ENCODE measurements at regions not wholly inside any gene's neighbourhood (a gene's known extent, or its start where the extent isn't known, plus 50 kb on each side); places are given as distances from the start of the nearest gene placed in this dataset.
"Not testable (repeated sequence)": the region's sequence is repeated elsewhere in the genome, so short reads cannot be mapped to it uniquely, and the experiment has no call there.

DNA sequence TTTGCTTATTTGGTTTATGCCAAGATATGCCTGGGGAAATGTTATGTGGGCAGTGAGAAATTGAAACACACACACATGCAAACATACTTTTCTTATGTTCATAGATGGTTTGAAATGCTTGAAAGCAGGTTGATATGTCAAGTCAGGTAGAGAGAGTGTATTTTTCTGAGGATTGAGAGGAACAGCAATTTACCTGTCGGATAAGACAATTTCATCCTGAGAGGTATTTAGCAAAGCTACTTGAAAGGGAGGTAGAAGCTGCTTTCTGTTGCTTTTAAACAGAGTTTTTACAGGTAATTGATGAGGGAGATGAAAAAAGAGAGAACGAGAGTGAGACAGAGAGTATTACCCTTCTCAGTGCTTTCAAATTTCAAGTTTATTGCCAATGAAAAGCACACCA, 854.3 kb downstream of the CDH8 start:
- DNase-seq (ENCODE audit: low read depth in 2 of 2): no peak

DNA sequence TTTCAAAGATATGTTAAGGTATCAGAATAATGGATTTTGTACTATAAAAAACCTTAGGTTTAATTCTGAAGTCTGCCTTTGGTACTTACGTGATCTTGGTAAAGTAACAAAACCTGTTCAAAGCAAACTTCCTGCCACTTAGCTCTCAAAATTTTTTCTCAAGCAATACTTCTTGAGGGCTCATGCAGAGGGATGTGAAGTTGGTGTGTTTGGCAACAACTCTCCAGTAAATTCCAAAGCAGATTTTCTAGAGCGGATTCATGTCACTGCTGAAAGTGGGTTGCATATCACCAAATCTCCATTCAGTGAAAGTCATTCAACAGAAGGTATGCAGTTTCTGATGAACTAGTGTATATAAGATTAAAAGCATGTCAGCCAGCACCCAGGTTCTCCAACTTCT, 856.7 kb downstream of the CDH8 start:
- no peak for DNase-seq (ENCODE audit: low read depth in 2 of 2)

DNA sequence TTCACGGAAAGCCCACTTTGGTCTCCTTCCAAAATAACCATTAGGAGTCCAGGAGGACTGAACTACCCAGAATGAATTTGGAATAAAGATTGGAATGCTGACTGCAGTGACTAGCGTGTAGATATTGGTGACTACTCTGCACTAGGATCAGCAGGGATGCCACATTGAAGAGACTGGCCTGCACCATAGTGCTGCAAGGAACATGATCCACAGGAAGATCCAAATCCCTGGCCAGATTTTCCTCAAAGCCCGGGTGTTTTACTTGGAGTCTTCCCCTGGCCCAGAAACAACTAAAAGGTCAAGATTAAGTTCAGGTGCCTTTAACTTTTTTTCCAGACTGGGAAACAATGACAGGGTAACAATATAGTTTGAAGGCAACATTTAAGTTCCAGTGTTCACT, 870.4 kb downstream of the CDH8 start:
- DNase-seq (ENCODE audit: low read depth in 2 of 2): no peak

DNA sequence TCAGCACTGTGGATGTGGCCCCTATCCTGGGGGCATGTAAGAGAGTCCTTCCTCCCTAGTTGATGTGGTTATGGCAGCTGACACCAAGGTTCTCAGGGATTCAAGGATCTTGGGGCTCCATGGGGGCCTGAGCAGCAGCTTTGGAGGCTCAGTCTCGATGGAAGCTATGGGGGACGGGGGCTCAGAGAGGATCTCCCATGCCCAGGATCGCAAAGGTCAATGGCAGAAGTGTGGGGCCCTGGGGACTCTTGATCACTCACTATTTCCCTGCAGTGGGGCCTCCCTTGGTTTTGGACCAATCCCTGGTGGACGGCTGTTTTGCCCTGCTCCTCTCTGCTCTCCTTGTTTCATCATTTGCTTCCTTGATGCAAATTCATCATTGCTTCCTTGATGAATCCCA, 885.9 kb downstream of the CDH8 start:
- no peak for DNase-seq (ENCODE audit: low read depth in 2 of 2)

DNA sequence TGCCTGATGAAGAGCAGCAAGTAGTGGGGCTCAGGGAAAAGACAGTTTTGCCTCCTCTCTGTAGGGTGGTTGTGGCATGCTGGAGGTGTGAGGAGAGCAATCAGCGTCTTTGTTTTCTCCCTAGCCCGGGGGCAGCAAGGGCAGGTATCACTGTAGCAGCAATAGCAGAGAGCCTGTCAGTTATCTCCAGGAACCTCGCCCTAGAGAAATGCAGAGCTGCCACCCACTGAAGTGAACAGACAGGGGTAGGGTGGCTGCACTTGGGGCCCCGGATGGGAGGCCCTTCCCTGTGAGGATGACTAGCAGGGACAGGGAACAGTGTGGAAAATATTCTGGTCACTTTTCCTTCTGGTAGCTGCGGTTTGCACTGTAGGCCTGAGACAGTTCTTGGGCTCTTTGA, 886.5 kb downstream of the CDH8 start:
- no peak for DNase-seq (ENCODE audit: low read depth in 2 of 2)

DNA sequence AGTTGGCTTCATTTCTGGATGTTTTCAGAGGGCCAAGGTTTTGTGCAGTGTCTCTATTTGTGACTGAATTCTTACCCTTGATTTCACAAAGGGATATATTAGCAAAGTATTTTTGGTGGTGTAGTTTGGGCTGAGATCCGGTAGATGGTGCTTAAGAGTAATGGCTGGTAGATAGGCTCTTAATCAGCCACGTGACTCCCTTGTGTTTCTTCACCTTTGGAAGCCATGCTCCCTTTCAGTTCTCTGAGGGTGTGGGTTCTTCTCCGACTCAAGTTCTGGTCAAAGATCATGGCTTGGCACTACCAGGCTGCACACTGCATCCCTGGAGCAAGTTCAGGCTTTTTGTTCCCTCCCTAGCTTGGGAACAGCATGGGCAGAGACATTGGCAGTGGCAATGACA, 887.3 kb downstream of the CDH8 start:
- no peak for DNase-seq (ENCODE audit: low read depth in 2 of 2)

DNA sequence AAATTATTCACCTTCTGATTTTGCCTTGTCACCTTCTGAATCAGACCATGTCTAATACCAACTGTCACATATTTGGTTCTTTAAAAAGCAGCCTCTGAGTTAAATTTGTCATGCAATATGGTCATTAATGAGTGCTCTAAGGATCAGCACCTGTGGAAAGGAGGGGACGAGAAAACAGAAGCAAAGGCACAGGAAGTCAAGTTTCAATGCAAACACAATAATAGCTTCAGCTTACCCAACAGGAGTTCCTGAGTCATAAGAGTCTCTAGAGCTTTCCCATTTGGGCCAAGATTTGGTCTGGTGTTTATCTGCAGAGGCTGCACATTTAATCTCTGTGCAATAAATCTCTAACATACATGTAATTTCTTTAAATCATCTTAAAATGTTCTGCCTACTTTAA, 889.8 kb downstream of the CDH8 start:
- DNase-seq (ENCODE audit: low read depth in 2 of 2): no peak

DNA sequence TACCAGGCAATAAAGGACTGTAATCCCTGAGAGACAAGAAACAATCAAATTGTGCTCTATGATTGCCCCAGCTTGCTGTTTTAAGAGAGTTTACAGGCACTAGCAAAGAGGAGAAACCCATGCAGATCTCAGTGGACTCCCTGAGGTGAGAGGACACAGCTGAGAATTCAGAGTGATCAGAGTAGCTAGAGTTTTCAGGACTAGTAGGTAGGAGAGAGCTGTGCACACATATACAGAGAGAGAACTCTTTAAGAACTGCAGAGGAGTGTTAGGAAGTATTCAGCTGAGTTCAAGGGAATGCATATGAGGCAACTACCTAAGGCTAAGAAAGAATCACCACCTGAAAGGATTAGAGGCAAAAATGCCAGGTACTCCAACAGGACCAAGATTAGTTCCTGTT, 904.8 kb downstream of the CDH8 start:
- no peak for DNase-seq (ENCODE audit: low read depth in 2 of 2)

DNA sequence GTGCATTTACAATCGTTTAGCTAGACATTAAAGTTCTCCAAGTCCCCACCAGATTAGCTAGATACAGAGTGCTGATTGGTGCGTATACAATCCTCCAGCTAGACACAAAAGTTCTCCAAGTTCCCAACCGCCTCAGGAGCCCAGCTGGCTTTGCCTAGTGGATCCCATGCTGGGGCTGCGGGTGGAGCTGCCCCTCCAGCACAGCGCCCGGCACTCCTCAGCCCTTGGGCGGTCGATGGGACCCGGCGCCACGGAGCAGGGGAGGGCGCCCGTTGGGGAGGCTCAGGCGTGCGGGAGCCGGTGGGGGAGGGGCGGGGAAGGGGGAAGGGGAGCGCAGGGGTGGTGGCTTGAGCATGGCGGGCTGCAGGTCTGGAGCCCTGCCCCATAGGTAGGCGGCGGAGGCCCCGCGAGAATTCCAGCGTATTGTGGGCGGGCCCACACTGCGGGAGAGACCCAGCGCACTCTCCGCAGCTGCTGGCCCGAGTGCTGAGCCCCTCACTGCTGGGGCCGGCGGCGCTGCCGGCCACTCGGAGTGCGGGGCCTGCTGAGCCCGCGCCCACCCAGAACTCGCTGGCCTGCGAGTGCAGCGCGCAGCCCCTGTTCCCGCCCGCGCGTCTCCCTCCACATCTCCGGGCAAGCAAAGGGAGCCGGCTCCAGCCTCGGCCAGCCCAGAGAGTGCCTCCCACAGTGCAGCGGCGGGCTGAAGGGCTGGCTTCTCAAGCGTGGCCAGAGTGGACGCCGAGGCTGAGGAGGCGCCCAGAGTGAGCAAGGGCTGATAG, 907.5 kb downstream of the CDH8 start:
- DNase-seq (ENCODE audit: low read depth in 2 of 2): no peak

DNA sequence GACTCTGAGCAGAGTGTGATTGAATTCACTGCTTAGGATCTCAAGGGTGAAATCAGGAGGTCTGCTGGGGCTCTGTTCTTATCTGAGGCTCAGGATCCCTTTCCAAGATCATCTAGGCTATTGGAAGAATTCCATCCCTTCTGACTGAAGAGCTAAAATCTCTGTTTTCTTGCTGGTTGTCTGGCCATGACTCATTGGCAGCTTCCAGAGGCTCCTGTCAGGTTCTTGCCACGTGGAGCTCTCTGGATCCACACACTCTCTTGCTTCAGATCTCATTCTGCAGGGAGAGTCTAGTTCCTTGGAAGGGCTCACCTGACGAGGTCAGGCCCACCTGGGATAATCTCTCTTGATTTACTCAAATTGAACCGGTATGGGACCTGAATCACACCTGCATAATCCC, 930.7 kb downstream of the CDH8 start:
- no peak for DNase-seq (ENCODE audit: low read depth in 2 of 2)

DNA sequence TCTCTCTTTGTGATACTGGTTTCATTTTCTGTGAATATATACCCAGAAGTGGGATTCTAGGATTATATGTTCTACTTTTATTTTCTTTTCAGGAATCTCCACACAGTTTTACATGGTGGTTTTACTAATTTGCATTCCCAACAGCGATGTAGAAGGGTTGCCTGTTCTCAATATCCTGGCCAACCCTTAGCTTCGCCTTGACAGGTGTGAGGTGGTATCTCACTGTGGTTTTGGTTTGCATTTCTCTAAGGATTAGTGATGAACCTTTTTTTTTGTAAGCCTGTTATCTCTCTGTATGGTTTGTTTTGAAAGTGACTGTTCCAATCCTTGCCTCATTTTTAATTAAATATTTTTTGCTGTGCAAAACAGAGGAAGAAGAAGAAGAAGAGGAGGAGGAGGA, 937.7 kb downstream of the CDH8 start:
- DNase-seq (ENCODE audit: low read depth in 2 of 2): no peak

DNA sequence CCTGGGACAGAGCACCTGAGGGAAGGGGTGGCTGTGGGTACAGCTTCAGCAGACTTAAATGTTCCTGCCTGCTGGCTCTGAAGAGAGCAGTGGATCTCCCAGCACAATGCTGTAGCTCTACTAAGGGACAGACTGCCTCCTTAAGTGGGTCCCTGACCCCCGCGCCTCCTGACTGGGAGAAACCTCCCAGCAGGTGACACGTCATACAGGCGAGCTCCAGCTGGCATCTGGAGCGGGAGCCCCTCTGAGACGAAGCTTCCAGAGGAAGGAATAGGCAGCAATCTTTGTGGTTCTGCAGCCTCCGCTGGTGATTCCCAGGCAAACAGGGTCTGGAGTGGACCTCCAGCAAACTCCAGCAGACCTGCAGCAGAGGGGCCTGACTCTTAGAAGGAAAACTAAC, 944.9 kb downstream of the CDH8 start:
- not testable (repeated sequence) for DNase-seq (ENCODE audit: low read depth in 2 of 2)

DNA sequence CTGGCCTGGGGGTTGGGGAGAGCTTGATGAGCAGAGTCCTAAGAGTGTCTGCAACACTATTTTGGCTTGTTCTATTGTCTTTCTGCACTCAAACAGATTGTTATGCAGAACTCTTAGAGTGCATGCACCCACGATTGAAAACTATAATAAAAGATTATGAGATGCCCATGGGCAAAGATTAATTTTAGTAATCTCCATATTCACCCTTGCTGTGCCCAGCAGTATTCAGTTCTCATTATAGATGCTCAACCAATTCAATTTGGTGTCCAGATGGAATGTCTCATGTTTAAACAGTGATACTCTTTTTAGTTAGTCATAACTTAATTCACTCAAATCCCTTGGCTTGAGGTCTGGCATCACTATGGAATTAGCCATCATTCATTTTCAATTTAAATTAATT, 952.5 kb downstream of the CDH8 start:
- DNase-seq (ENCODE audit: low read depth in 2 of 2): no peak

DNA sequence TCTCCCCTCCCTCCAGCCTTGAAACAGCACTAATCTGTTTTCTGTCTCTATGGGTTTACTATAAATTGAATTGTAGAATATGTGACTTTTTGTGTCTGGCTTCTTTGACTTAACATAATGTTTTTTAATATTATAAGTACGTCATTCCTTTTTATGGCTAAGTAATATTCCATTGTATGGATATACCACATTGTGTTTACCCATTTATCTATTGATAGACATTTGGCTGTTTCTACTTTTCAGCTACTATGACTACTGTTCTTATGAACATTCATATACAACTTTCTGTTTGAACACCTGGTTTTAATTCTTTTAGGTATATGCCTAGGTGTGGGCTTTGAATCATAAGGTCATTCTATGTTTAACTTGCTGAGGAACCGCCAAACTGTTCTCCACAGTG, 961.9 kb downstream of the CDH8 start:
- no peak for DNase-seq (ENCODE audit: low read depth in 2 of 2)

DNA sequence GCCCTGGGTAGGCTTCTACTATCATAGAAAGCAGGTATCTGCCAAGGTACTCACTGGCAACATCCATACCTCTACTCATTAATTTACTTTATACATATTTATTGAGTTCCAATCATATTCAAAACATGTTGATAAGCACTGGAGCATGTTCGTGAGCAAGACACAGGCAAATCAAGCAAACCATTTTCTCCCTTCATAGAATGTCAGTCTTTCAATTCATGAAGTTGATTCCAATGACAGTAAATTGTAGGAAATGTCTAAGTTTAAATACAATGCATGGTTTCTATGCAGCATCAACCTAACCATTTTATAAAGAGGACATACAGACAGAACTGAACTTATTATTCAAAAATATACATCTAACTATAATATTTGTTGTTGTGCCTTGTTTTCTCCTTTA, 978.6 kb downstream of the CDH8 start:
- DNase-seq (ENCODE audit: low read depth in 2 of 2): no peak

DNA sequence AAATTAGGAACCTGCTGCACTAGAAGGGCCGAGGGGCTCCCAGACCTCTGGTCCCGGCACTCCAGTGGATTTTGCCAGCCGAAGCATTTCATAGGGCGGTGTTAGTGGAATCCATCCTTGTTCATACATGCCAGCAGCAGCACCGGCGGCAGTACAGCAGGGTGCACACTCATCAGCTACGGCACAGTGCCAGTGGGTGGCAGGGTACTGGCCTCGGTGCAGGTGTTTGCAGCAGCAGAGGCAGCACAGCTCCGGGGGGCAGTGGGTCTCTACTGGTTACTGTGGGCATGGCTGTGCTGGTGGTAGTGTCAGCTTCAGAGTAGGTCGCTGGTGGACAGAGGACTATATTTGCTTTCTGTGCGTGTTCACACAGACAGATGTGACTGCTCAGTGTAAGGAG, 985.7 kb downstream of the CDH8 start:
- no peak for DNase-seq (ENCODE audit: low read depth in 2 of 2)

DNA sequence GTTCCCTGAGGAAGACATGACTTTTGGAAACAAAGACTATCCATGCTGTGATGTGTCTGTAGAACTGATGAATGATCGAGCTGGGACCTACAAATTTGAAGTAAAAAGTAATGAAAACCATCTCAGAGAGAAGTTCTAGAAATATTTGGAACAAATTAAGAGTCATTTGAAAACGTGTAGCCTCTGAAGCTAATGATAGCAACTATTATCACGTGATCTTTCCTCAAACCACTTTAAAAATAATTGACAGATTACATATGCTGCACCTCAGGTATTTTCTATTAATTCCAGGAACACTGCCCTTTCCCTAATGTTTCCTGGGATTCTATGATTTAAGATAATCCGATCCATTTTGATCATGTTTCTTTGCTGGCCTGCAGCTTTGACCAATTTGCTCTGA, 990.3 kb downstream of the CDH8 start:
- no peak for DNase-seq (ENCODE audit: low read depth in 2 of 2)

DNA sequence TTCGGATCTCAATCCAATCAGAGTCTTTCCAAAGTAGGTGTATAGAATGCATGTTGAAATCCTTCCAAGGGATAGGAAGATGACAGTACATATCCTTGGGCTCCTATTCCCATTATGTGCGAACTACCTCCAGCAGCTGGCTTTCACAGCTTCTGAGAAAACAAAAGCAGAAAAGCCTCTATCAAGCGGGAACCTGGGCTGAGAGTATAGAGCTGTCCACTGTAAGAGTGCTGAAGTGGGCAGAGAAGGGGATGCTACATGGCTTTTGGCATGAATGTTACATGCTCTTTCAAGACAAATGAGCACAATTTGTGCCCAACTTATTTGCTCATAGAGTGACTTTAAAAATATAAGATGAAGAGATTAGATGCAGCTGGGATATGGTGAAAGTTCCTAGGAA, 993.5 kb downstream of the CDH8 start:
- no peak for DNase-seq (ENCODE audit: low read depth in 2 of 2)

DNA sequence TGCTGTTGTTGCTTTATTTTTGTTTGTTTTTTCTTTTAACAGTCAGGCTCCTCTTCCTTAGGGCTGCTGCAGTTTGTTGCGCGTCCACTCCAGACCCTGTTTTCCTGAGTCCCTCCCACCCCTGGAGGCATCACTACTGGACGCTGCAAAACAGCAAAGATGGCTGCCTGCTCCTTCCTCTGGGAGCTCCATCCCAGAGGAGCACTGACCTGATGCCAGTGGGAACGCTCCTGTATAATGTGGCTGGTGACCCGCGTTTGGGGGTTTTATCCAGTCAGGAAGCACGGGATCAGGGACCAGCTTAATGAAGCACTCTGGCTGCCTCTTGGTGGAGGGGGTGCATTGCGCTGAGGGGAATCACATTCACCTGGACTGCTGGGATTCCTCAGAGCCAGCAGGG, 1005.6 kb downstream of the CDH8 start:
- no peak for DNase-seq (ENCODE audit: low read depth in 2 of 2)

DNA sequence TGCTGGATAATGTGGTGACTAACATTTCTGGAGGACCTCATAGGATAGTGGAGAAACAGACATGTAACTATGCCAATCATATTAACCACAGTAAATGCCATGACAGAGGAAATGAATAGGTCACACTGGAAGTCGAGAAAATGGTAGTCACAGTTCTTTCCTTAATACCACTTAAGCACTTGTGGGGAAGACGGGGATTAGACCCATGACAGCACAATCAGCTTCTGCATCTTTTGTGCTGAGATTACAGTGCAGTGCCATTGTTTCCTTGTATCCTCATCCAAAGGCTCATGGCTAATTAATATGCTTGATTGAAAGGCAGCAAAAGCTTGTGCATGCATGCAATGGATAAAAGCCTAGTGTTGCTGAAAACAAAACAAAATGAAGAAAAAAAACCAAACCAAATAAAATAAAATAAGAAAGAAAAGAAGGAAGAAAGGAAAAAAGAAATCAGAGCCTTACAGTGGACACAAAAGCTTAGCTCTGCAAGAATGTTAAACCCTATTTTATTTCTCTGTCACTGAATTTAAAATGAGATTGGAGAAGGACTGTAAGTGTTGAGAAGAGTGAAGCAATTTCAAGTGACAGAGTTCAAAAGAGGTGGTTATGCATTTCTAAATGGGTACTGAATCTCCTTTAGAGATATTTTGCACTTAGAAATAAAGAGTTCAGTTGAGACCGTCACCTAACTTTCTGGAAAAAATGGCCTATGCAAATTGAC, 1011.9 kb downstream of the CDH8 start:
- no peak for DNase-seq (ENCODE audit: low read depth in 2 of 2)

DNA sequence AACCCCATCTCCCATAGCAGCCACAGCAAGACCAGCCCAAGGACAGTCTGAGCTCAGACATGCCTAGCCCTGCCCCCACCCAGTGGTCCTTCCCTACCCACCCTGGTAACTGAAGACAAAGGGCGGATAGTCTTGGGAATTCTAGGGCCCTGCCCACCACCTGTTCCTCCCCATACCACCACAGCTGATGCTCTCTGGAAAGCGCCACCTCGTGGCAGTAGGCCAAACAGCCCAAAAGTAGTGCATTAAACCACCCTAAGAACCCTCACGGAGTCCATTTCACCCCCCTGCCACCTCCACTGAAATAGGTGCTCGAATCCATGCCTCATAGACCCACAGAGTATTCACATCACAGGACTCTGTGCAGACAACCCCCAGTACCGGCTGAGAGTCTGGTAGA, 1021.4 kb downstream of the CDH8 start:
- DNase-seq (ENCODE audit: low read depth in 2 of 2): no peak

DNA sequence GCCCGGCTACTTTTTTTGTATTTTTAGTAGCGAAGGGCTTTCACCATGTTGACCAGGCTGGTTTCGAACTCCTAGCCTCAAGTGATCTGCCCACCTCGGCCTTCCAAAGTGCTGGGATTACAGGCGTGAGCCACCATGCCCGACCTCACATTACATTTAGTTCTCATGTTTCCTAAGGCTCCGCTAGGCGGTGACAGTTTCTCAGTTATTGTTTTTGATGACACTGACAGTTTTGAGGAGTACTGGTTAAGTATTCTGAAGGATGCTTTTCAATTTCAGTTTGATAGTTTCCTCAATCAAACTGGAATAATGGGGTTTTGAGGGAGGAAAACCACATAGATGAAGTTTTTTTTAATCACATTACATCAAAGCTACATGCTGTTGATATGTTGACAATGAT, 1028.5 kb downstream of the CDH8 start:
- DNase-seq (ENCODE audit: low read depth in 2 of 2): no peak

DNA sequence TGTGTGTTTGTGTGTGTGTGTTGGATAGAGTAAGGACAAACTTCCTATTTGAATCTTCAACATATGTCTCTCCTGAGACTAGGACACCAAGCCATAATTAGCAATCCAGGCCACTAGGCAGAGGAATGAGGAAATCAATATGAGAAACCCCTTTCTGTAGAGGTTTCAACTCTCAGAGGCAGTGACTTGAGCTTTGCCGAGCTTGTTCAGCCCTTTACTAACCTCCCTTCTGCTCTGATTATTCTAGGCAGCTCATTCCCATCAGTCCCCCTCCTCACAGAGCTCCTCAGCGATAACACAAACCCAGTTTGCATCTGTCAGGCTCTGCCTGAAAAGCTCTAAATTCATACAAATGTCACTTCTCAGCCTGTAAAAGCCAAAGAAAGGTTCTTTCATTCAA, 1030.3 kb downstream of the CDH8 start:
- no peak for DNase-seq (ENCODE audit: low read depth in 2 of 2)

All from fibroblast of skin of left biceps (primary cell).